GM19395 (cell line): ENCODE measurements at regions not wholly inside any gene's neighbourhood (a gene's known extent, or its start where the extent isn't known, plus 50 kb on each side); places are given as distances from the start of the nearest gene placed in this dataset.
"Not testable (repeated sequence)": the region's sequence is repeated elsewhere in the genome, so short reads cannot be mapped to it uniquely, and the experiment has no call there.

ENCODE experiments used
- ATAC-seq: cut with Tn5 transposase; IDR thresholded peaks from one replicate; pipeline ENCODE4 v1.9.1; 2021; ENCODE audit warnings: mild to moderate bottlenecking, moderate library complexity; ENCODE audit not compliant: unreplicated experiment

DNA sequence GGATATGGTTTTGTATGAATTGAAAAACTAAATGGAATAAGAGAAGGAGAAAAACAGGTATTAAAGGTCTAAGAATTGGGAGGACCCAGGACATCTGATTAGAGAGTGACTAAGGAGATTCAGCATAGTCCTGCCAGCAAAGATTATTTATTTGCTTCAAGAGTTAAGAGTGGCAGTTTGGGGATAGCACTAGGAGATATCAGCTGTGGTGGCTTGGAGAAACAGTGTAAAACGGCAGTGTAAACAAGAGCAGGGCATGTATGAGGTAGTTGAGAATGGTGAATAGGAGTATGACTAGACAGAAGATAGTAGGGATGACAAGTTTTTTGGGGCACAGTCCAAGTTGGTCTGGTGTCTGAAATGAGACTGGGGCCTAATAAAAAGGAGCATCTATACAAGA is 730.3 kb downstream of the TRHDE start:
- not testable (repeated sequence) for ATAC-seq

DNA sequence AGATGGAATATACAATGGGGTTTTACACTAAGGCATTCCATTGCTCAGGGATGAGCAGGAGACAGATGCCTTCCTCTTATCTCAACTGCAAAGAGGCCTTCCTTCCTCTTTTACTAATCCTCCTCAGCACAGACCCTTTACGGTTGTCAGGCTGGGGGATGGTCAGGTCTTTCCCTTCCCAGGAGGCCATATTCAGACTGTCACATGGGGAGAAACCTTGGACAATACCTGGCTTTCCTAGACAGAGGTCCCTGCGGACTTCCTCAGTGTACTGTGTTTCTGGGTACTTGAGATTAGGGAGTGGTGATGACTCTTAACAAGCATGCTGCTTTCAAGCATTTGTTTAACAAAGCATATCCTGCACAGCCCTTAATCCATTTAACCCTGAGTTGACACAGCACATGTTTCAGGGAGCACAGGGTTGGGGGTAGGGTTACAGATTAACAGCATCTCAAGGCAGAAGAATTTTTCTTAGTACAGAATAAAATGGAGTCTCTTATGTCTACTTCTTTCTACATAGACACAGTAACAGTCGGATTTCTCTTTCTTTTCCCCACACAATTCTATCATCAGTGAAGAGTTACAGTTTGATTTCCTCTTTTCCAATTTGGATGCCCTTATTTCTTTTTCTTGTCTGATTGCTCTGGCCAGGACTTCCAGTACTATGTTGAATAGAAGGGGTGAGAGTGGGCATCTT is 737.1 kb downstream of the TRHDE start:
- not testable (repeated sequence) for ATAC-seq

DNA sequence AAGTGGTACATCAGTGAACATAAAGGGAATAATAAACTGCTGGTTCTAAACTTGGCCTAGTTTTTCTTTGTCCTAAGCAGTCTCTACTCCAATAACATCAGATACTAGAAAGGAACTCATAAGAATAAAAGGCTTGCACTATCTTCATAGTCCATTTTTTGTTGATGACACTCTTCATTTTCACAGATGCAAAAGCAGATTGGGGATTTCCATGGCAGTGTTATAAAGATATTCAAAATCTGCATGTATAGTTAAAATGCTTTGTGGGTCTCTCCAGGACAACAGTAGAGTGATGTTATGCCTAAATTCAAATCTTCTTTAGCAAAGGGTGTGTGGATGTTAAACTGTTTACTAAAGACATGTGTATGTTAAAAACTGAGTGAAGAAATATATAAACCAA is 745.8 kb downstream of the TRHDE start:
- ATAC-seq, result no peak

DNA sequence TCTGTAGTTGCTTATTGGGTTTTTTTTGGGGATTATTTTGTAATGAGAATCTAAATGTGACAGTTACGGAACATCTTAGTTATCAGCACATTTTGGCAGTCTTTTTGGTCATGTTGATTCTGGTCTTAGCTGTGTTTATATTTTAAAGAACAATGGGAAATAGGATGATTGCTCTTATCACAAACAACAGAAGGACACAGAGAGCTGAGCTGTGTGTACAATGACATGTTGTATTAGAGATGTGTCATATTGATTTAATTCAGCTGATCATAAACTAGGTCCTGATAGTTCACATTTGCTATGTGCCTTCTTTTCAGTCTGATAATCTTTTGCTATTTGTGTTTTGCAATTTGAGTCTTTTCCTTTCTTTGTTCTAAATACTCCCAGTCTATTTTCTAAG is 781.7 kb downstream of the TRHDE start:
- no peak for ATAC-seq

DNA sequence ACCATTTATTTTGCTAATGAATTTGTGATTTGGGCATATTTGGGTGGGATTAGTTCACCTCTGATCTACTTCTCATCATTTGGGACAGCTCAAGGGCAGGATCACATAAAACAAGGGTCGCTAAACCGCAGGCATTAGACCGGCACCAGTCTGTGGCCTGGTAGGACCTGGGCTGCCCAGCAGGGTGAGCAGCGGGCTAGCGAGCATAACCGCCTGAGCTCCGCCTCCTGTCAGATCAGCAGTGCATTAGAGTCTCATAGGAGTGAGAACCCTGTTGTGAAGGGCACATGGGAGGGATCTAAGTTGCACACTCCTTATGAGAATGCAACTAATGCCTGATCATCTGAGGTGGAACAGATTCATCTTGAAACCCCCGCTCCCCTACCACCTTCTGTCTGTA is 785.3 kb downstream of the TRHDE start:
- ATAC-seq, result no peak

DNA sequence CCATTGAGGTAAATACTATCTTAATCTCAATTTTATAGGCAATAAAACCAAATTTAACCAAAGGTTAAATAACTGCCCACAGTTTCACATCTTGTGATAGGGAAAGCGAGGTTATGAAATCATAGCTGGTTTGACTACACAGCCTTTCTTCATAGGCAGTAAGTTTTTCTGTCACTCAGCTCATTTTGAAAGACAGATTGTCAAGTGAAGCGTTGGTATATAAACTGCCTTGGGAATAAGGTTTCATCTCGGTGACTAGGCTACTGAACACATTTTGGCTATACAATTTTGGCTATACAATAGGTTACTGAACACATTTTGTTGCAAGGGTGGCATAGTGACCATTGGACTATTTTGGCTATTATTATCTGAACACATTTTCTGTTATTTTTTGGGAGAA is 793.7 kb downstream of the TRHDE start:
- ATAC-seq, result no peak

DNA sequence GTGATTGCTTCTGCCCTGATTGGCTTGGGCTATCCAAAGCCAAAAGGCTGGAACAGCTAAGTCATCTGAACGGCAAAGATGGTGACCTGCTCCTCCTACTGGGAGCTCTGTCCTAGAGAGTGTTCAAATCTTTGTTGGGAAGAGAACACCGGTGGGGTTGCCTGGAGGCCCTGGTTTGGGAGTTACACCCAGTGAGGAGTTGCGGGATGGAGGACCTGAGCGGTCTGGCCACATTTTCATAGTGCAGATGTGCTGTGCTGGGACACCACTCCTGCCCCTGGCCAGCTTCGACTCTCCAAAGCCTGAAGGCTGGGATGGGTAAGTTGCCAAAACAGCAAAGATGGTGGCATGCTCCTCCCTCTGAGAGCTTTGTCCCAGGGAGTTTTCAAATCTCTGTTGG is 795.4 kb downstream of the TRHDE start:
- no peak for ATAC-seq

DNA sequence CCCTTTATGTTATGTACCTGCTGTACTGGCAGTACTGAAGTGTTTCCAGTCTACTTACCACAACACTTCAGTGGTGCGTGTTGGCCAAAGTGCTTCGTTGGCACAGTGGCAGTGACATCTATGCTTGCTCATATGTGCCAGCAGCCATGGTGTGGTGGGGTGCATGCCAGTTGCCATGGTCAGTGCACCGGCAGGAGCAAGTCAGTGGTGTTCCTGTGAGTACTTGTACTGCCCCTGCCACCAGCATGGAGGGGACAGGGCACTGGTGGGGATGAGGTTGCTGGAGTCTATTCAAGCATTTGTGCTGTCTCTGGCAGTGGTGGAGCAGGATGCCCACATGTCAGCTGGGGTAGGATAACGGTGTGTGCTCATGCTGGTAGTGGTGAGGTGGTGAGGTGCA is 800.0 kb downstream of the TRHDE start:
- ATAC-seq, result no peak

DNA sequence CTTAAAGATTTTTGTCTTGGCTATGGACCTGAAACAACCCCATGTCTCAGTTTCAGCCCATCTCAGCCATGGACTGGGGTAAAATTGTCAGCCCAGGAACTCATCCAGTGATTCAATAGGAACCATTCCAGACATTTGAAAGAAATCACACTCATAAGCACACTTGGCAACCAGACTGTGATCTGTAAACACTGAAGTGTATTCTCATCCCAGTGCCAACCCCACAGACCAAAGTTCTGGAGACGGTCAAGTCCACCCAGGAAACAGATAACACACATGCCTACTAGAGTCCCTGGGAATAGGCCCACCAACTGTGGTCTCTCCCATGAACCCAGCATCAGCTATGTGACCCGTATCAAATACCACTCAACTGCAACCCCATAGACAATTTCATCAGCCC is 804.6 kb downstream of the TRHDE start:
- ATAC-seq, result no peak

DNA sequence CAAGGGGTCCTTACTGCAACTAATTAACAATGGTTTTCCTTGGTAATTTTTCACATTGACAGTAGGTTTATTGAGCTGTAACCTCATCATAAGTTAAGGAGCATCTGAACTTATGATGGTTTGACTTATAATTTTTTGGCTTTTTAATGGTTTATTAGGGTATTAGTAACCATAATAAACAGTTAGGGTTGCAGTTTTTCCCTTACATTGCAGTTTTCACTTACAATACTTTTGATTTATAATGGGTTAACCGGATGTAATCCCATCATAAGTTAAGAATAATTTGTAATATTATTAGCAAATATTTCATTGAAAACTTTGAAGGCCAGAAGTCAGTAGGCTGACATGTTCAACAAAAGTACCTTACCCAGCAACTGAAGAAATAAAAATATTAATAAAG is 811.6 kb downstream of the TRHDE start:
- no peak for ATAC-seq

DNA sequence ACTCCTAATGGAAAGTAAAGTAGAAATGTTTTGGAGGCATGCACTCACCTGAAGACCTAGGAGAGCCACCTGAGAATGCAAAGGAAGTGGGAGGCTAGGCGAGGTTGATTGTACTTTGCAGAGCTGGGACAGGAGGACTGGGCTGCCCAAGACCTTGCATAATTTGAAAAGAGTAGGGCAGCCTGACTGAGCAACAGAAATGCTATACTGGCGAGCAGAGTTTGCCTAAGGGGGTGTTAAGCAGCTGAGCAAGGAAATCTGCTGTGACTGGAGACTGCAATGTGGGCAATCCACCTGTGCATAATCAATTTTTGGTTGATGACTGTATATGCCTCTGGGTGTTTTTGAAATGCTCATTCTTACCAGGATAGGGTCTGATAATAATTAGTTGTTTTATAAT is 834.1 kb downstream of the TRHDE start:
- no peak for ATAC-seq

DNA sequence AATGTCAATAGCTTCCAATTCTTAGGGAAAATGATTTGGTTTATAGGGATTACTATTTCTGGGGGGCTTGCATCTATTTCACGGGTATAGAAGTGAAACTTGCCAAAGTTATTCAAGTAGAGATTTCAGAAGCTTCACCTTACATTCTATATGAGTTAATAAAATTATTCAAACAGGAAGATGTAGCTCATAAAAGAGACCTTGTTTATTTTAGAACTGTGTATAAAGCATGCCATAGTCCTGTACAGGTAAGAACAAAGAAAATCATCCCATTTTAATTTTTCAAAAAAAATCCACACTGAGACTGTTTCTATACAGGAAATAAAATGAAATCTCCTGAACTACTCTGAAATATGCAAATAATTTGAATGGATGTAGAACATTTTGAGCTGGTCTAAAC is 834.7 kb downstream of the TRHDE start:
- ATAC-seq, result no peak

DNA sequence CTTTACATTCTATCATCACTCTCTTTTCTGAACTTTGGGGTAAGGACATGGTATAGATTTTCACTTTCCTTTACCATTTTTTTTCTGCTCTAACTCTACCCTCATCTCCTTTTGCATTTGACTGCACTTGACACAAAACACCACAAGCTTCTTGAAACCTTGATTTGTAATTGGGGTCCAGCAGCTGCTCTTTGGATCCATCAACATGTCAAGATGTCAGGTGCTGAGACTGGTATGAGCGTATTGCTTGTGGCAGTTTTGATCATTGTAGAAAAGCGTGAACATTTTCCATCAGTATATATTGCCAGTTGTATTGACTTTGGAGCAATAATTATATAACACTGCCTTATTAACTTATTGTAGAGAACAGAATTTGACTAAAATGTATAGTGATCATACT is 838.6 kb downstream of the TRHDE start:
- no peak for ATAC-seq

DNA sequence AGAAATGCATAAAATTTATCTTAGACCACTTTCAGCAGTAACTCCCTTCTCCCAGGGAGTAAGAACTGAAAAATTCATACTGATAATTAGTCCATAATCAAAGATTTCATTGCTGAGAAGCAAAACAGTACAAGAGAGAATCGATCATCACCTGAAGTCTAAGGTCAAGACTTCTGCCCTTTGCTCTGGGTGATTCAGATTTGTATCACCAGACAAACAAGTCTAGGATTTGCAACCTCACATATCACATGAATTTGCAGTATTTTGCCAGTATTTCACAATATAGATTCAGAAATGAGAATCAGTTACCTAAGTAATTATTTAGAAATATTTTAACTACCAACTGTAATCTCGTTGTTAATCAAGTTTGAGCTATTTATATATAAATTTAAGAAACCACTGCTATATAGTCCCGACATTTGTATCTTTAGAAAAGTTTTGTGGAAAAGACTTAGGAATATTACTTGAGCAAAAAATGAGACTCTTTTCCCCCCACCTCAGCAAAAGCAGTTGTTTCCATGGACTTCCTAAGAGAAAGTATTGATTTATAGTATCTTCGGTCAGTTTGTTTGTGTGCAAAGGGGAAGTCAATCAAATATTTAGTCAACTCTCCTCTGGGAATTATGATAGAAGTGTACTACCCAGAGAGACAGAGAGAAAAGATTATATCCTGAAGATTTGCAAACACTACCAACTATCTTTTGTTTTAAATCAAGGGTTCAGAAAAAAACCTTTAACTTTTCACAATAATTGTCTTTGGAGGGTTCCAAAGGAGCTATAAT is 840.1 kb downstream of the TRHDE start:
- ATAC-seq, result no peak

DNA sequence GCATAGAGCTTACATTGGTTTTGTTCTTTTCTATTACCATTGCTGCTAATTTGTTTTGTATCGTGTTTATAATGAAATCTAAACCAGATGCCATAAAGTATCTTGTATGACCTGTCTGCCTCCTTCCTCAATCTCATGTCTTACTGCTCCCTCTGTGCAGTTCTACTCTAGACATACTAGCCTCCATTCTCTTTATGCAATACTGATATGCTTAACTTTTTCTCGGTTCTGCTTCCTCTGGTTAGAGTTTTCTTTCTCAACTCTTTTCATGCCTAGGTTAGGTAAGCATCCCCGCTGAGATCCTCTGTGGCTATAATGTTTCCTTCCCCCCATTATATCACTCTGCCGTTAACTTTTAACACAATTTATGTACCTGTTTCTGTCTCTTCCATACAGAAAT is 852.3 kb downstream of the TRHDE start:
- ATAC-seq, result no peak

DNA sequence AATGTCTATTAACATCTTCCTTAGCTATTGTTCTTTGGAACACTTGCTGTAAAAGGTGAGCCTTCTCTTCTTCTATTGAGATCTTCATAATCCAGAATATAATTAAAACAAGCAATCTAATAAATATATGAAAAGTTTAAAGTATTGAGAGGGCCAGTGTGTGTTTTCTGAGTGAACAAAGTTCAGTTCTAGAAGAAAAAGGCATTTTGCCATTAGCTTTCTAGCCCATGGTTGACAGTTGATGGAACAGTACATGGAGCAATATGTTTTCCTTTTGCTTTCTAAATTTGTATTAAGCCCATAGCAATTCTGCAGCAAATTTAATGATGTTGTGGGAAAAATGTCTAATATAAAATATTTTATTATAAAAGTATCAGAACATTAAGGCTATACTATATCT is 853.0 kb downstream of the TRHDE start:
- no peak for ATAC-seq

DNA sequence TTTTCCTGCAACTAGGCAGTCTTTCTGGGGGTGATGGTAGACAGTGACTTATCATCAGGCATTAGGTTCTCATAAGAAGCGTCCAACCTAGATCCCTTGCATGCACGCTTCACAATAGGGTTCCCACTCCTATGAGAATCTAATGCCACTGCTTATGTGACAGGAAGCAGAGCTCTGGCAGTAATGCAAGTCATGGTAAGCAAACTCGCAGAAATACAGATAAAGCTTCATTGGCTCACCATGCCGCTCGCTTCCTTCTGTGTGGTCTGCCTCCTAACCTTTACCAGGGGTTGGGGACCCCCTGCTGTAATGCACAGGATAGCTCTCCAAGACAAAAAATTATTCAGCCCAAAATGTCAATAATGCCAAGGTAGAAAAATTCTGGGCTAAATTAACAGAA is 864.2 kb downstream of the TRHDE start:
- no peak for ATAC-seq

DNA sequence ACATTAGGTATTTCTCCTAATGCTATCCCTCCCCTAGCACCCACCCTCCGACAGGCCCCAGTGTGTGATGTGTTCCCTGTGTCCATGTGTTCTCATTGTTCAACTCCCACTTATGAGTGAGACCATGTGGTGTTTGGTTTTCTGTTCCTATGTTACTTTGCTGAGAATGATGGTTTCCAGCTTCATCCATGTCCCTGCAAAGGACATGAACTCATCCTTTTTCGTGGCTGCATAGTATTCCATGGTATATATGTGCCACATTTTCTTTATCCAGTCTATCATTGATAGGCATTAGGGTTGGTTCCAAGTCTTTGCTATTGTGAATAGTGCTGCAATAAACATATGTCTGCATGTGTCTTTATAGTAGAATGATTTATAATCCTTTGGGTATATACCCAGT is 867.5 kb downstream of the TRHDE start:
- not testable (repeated sequence) for ATAC-seq

DNA sequence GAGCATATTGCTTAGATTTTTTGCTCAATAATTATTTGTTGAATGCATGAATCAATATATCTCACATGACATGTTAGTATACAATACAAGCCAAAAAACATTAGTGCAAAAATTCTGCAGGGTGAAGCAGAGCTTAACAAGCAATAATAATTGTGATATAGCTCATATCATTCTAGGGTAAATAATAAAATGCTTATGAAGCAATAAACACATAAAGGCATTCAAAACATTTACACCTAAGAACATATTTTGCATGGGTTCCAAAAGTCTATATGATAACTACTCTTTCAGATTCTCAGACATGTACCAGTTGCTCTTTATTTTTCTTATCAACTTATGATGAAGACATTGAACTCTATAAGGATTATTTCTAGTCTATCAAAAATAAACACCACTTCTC is 886.2 kb downstream of the TRHDE start:
- ATAC-seq, result no peak

DNA sequence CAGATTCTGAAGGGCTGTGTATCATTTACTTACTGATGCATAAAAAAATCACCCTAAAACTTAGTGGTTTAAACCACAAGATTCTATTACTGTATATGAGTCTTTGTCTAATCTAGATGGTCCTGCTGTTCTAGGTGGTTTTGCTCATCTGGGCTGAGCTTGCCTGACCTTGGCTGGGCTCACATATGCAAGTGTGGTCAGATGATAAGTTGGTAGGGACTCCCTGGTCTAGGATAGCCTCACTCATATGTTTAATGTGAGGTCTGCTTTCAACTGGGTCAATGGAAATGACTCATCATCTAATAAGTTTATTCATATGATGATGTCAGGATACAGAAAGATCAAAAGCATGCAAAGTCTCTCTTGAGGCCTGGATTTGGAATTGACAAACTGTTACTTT is 887.8 kb downstream of the TRHDE start:
- no peak for ATAC-seq

DNA sequence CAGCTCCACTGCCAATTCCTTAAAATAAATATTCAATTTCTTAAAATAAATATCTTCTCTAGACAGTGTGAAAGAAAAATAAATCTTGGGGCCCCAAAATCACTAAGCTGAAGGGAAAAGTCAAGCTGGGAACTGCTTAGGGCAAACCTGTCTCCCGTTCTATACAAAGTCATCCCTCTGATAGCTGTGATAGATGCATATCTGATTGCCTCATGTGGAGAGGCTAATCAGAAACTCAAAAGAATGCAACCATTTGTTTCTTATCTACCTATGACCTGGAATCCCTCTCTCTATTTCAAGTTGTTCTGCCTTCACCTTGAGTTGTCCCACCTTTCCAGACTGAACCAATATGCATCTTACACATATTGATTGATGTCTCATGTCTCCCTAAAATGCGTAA is 889.8 kb downstream of the TRHDE start:
- no peak for ATAC-seq

DNA sequence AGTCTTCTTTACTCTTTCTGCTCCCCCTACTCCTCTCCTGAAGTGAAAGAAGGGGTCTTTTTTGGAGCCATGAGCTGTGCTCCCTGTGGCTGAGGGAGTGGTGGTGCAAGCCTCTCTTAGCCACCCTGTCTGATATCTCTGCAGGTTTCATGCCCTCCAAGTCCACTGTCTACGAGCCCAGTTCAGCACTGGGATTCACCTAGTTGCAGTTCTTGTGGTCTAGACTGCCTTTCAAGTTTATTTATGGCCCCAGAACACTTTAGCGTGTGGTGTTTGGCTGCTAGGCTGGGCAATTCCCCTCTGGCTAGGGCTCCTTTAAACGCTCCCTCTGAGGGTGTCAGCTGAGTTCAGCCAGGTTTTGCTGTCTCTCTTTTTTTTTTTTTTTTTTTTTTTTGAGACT is 908.6 kb downstream of the TRHDE start:
- no peak for ATAC-seq

DNA sequence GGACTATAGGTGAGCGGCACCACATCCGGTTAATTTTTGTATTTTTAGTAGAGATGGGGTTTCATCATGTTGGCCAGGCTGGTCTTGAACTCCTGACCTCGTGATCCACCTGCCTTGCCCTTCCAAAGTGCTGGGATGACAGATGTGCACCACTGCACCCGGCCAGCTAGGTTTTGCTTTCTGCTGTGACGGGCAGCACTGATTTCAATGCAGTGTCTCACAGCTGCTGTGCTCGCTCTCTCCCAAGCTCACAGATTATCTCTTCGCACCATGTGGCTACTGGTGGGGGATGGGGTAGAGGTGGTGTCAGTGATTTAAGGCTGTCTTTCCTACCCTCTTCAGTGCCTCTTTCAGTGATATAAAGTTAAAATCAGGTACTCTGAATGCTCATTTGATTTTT is 909.1 kb downstream of the TRHDE start:
- ATAC-seq, result no peak
